HS-5 (cell line): ENCODE measurements at regions not wholly inside any gene's neighbourhood (a gene's known extent, or its start where the extent isn't known, plus 50 kb on each side); places are given as distances from the start of the nearest gene placed in this dataset.
"Not testable (repeated sequence)": the region's sequence is repeated elsewhere in the genome, so short reads cannot be mapped to it uniquely, and the experiment has no call there.

ENCODE experiments used
- DNase-seq: peaks from one replicate; pipeline ENCODE4 v3.0.0-alpha.2; 2012; ENCODE audit warnings: low read depth

DNA sequence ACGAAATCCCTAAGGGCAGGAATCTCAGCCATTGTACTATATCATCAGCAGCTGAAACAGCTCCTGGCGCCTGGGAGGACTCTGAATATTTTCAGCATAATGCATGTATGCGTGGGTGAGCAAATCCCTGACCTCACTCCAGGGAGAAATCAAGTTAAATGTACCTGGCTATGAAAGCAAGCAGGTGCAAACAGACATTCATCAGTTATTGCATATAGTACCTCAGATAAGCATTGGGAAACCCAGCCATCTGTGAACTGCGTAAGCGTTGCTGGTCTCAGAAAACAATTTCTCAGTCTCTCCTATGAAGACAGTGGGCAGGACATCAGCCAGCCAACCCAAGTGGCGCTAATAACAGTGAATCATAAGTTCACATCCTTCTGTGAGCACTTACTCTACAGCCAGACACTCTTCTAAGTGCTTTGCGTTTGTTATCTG, 622.6 kb downstream of the EPM2A start:
- DNase-seq = no peak

DNA sequence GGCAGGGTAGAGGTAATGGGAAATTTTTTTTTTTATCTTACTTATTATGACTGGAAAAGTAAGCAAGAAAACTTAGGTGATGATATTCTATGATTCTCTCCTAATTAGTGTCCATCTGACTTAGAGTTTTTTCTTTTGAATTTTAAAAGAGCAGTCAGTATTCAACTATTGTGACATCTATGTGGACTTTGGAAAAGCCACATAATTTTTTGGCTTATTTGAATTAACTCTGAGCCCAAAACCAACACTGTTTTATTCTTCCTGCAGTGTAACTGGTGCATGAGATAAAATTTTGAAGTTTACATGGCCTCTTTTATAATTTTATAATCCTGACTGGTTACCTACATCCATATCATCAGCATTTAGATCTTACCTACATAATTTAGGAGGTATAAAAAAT, 619.7 kb downstream of the EPM2A start:
- DNase-seq = no peak

DNA sequence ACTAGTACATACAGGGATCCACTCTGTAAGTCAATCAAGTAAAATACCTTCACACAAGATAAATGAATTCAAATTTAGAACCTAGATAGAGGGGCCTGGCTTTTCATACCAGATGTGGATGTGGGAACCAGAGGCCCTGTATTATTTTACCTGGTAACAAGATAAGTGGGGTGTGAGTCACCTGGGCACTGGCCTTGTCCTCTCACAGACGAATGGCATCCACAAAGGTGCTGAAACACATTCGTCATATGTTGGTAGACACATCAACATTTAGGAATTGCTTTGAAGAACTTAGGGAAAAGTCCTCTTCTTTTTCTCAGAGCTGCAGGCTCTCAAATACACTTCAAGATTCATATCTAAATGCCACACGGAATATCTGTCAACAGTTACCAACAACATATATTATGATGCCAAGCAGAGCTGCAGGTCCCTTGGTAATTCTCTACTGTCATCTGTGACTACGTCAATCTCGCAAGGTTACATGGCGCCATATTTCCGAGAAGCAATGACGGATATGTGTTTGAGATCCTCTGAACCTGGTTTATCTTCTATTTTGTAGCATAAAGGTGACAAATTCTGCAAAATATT, 618.6 kb downstream of the EPM2A start:
- DNase-seq = no peak

DNA sequence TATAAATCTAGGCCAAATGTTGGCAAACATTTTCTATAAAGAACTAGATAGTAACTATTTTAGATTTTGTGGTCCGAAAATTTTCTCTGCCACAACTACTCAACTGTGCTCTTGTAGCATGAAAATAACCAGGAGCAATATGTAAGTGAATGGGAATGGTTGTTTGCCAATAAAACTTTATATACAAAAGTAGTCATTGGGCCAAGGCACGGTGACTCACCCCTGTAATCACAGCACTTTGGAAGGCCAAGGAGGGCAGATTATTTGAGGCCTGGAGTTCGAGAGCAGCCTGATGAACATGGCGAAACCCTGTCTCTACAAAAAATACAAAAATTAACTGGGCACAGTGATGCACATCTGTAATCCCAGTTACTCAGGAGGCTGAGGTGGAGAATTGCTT, 617.1 kb downstream of the EPM2A start:
- DNase-seq = no peak

DNA sequence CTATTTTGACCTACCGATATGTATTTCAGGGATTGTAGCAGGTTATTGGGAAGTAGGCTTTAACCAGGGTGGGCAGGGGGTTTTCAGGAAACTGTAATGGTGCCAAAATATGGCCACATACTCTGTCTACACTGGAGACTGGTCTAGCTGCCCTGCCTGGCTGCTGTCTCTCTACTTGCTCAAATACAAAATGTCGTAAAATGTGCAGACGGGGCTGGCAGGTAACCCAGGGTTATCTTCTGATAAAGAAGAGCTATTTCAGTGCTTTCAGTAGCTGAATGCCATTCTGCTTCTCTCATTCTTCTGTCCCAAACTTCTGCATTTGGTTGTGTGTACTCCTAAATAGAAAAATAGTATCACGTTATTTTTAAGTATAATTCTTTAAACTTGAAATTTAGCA, 616.2 kb downstream of the EPM2A start:
- no peak for DNase-seq

DNA sequence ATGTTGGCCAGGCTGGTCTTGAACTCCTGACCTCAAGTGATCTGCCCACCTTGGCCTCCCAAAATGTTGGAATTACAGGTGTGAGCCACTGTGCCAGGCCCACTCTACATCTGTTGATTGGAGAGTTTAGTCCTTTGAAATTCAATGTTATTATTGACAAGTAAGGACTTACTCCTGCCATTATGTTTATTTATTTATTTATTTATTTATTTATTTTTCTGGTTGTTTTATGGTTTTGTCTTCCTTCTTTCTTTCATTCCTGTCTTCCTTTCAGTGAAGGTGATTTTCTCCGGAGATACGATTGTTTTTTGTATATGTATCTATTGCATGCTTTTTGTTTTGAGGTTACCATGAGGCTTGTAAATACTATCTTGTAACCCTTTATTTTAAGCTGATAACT, 602.6 kb downstream of the EPM2A start:
- DNase-seq = no peak

DNA sequence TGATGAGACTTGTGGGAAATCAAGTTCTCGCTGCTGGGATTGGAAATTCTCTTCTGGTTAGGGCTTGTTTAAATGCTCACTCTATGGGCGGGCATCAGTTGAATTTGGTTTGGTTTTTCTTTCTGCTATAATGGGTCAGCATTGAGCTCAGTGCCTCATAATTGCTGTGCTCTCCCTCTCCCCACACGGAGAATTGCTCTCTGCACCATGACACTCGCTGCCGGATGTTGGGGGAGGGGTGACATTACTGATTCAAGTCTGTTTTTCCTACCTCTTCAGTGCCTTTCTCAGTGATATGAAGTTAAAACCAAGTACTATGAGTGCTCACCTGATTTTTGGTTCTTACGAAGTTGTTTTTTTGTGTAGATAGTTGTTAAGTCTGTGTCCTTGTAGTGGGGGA, 599.6 kb downstream of the EPM2A start:
- DNase-seq = no peak

DNA sequence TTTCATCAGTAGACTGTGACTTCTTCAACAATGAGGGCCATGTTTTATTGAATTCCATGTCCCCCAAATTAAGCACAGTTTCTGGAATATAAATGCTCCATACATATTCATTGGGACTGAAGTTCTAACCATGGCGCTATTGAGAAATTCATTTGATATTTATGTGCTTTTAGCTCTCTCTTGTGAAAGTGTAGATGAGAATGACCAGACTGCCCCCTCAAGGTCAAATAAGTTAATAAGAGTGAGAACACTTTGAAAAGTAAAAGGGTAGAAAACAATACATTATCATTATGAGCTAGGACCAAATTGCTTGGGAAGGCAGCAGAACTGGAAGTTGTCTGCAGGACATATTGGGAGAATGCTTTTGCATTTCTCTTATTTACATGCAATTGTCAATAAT, 597.9 kb downstream of the EPM2A start:
- DNase-seq = no peak

DNA sequence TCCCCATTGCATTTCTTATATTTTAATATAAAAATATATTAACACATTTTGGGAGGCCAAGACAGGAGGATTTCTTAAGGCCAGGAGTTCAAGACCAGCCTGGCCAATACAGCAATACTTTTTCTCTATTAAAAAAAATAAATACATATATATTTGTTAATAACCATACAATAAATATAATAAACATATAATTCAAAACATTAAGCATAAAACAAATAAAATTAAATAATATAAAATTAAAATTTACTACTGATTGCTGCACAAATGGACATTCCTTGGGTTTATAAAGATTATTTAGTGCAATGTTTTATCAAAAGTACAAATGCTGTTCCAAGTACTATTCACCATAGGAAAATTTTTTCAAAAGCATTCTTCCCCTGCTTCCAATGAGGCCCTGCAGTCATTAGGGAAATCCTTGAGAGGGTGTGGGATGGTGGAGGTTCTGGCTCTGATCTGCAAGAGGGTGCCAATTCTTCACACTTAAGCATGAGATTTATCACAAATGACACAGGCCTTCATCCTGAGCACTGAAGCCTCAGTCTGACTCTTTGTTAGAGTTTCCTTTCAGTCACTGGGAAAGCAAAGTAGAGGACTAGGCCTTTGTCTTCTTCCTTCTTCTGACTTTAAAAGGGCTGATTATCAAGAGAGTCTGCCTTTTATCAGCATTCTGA, 596.7 kb downstream of the EPM2A start:
- DNase-seq = no peak

DNA sequence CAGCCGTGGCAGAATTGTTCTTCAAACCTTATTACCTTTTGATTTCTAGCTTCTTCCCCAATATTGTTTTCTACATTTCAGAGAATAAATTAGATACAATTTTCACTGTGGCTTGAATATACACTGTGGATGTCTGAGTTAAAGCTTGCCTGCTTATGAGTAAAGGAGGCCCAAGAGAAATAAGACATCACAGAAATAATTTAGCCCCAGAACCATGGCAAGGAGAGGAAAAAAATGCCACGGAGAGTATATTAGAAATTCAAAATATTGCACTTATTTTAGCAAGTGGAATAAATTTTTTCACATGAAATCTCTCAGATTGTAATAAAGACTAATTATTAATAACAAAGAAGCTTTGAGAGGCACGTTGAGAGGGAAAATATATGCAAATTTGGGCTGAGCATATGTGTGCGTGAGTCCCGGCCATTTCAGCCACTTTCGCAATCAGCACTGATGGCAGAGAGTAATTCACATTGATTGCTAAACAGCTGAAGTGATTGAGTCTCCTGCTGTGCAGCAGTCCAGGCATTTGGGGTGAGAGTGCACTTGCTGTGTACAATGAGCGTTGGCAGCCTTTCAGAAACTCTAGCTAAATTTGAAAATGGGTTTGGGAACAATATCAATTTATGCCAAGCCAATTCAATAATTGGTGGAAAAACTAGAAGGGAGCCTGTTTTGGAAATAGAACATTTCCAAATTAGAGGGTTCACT, 596.0 kb downstream of the EPM2A start:
- DNase-seq = peak; percentile 19

DNA sequence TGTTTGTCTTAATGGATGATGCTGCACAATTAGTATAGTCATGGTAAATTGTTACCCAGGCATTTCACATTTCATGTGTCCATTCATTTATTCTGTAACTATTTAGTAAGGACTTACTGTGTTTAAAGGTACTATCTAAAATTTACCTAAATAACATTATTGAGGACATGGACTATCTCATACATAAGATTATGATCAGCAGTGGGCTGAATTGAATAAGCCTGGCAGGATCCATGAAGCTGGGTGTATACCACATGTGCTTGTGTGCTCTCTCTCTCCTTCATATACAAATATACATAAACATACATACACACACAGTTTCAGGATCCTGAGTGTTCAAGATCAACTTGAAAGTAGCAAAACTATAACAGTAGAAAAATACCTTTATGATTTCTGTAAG, 595.4 kb downstream of the EPM2A start:
- DNase-seq = no peak

DNA sequence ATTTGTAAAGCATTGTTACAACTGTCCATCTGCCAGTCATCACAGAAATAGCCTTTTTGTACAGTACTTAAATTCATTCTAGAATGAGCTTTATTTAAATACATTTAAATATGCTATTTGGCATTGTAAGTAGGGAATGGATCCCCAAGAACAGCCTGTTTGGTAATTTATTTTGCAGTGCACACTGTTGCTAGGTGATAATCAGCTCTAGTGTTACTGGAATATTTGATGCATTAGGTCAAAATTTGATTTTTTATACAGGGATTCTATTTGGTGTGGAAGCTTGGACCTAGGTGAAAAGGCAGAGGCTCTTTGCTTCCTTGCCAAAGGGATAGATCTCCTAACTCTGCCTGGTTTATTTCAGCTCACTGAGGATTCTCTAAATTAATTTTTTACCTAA, 593.7 kb downstream of the EPM2A start:
- no peak for DNase-seq

DNA sequence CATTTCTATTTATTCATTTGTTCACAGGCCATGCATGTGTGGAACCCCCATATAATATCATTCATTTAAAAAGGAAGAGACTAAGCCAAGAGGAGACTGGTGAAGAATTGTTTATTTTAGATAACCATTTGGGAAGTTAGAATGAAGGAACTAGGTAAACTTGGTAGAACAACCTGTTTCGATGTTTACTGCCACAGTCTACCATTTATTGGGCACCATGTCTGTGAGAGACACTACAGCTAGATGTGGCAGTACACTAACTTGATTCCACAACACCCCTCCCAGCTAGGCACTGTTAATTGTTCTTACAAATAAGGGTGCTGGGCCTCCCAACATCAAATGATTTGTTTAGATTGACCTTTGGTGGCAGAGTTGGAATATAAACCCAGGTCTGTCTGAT, 592.4 kb downstream of the EPM2A start:
- no peak for DNase-seq

DNA sequence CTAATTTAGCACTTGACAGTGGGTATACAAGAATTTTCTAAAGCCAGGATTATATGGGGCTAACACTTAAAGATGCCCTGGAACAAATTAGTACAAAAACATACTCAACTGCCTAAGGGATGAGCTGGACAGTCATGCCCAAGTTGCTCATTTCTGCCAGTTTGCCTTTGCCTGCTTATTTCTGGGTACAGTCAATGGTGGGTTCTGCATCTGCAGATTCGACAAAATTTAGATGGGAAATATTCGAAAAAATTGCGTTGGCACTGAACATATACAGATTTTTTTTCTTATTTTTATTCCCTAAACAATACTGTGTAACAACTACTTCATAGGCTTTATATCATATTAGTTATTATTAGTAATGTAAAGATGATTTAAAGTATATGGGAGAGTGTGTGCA, 591.9 kb downstream of the EPM2A start:
- no peak for DNase-seq

DNA sequence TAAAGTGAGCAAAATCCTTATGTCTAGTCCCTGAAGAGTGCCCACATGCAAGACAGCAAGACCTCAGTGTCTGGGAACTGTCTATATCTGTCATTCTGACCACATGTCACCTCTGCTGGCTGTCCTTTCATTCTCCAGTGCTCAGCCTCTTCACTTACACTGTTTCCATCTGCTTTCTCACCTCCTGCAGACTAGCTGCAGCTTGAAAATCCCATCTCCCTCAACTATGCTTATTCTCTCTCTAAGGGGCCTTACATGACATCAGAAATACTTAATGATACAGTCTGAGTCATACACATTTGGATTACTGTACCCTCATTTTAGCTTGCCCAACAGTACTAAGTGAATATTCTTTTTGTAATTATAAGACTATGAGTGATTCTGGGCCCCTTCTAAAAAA, 587.8 kb downstream of the EPM2A start:
- DNase-seq = peak; percentile 24

DNA sequence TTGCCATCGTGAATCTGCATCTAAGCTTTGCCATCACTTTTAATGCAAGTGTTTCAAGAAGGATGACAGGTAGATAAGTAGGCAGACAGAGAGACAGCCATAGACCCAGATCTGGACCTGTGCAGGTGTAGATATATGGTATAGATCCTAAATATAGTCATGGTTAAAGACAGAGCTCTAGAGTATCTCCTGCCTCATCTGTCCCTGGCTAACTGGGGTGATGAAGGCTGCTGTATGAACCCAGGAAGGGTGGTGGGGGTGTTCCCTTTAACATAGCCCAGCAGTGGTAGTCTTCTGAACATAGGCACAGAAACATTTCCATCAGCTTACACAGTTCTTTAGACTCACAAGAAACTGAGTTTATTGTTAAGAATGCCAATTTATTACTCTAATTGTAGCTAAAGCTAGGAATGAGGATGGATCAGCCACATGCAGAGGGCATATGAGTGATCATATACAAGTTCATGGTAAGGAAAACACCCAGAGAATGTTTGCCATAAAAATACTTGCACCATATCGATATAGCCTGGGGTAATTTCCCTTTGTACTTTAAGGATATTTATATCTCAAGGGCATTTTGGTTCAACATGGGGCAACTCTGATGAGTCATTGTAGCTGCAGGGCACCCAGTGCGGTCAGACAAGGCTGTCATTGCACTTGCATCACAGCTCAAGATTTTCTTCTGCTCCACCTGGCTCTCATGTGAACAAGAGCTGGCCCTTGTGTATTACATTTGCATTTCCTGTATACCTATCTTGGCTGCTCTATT, 587.2 kb downstream of the EPM2A start:
- peak; percentile 60 for DNase-seq

DNA sequence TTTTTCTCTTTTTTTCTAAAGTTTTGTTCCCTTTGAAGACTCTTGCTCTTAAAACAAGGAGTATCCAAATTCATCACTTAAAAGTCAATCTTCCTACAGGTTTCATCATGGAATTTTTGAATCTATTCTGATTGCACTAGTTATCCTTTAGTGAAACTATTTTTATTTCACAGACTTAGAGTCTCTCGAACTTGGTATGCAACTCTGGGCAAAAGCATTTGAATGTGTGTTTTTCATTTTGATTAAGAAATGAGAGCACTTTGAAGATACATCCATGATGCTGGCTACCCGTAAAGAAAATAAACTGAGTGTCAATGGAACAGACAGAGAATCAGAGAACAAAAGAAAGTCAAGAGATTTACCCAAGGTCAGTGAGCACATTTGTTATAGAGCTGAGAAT, 586.5 kb downstream of the EPM2A start:
- no peak for DNase-seq

DNA sequence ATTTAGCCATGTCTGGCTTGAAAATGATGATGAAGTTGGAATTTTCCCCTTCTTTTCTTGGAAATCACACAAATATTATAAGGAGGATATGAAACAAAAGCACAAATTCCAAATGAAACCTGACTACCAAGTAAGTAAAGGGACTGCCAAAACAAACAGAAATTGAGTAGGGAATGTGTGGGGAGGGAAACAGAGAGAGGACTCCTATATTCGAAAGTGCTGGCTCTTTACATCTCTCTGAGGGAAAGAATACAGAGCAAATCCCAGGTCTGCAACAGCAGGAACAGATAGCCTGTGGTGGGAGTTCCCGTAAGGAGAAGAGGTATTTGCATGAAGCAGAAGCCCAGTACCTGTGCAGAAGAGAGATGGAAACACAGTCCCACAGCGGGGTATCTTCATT, 583.7 kb downstream of the EPM2A start:
- DNase-seq = no peak

DNA sequence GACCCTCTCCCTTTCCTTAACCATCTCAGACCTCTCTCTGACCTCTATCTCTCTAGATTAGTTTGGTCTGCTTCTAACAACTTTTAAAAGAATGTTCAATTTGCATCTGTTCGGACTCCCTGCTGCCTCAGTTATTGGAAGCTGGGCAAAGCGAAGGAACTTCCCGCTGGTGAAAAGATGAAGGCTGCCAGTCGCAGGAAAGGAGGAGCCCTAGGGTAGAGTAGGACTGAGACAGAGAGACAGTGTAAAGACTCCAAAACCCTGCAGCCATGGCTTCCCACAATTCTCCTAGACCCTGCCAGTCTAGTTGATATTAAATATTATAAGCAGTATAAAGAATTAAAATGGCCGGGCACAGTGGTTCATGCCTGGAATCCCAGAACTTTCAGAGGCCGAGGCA, 581.8 kb downstream of the EPM2A start:
- no peak for DNase-seq

DNA sequence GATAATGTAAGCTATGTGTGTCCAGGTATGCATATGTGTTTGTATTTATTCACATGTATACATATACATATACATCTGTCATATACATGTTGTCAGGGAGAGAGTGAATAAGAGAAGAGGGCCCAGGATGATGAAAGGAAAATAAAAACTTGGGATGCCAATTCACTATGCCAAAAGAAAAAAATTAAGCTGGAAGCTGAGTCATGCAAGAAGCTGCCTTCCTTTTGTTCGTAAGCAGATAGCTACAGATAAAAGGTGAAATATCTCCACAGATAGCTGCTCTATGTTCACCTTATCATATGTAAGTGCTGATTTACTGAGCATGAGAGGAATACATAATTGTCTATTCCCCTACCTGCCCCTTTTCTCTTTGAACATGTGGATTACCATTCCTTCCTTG, 579.9 kb downstream of the EPM2A start:
- no peak for DNase-seq

DNA sequence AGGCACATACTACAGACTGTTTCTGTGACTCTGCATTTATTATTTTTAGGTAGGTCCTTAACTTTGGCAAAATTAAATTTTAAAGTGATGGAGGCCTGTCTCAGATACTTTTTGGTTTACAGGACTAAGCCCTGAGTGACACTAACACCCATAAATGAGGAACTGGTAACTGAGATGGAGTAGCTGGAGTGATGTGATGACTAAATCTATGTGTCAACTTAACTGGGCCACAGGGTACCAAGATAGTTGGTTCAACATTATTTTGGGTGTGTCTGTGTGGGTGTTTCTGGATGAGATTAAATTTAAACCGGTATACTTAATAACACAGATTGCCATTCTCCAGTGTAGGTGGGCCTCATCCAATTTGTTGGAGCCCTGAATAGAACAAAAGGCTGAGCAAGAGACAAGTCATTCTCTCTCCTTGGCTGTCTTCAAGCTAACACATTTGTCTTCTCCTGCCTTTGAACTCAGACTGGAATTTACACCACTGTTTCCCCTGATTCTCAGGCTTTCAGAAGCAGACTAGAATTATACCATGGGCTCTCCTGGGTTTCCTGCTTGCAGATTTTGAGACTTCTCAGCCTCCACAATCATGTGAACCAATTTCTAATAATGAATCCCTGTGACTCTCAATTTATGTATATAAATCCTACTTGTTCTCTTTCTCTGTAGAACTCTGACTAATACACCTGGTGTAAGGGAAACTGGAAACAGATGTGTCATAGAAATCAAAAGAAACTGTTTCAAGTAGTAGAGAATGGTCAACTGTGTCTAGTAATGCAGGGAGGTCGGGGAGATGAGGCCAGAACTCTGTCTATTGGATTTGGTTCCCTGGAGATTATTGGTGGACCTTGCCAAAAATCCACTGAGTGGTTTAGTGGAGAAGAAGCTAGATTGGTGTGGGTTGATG, 579.2 kb downstream of the EPM2A start:
- DNase-seq = no peak

DNA sequence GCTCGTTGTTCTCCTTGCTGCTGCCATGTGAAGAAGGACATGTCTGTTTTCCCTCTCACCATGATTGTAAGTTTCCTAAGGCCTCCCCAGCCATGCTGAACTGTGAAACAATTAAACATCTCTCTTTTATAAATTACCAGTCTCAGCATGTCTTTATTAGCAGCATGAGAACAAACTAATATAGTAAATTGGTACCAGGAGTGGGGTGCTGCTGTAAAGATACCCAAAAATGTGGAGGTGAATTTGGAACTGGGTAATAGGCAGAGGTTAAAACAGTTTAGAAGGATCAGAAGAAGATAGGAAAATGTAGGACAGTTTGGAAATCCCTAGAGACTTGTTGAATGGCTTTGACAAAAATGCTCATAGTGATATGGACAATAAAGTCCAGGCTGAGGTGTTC, 576.7 kb downstream of the EPM2A start:
- DNase-seq = not testable (repeated sequence)
